Muscle layer of duodenum (tissue), 2 donors: ENCODE measurements at regions not wholly inside any gene's neighbourhood (a gene's known extent, or its start where the extent isn't known, plus 50 kb on each side); places are given as distances from the start of the nearest gene placed in this dataset.

ENCODE experiments used
- H3K27ac ChIP-seq: one replicate; pipeline ENCODE4 v1.7.0; 2013; ENCODE audit warnings: mild to moderate bottlenecking, low read length
- H3K27me3 ChIP-seq: one replicate; pipeline ENCODE4 v1.7.0; 2013; ENCODE audit warnings: low read depth, mild to moderate bottlenecking, control low read depth, low read length
- H3K36me3 ChIP-seq, 2 donors: one replicate each; pipeline ENCODE4 v1.7.0; 2013; ENCODE audit warnings: low read length in 2 of 2, control low read depth in 1 of 2, mild to moderate bottlenecking in 1 of 2; ENCODE audit not compliant: insufficient read depth in 2 of 2, control insufficient read depth in 1 of 2
- H3K4me1 ChIP-seq, 2 donors: one replicate each; pipeline ENCODE4 v1.7.0; 2013; ENCODE audit warnings: low read length in 2 of 2, mild to moderate bottlenecking in 2 of 2, control low read depth in 1 of 2, moderate library complexity in 1 of 2; ENCODE audit not compliant: insufficient read depth in 2 of 2, control insufficient read depth in 1 of 2
- H3K4me3 ChIP-seq, 2 donors: one replicate each; pipeline ENCODE4 v1.7.0; 2013; ENCODE audit warnings: low read length in 2 of 2, low read depth in 1 of 2, mild to moderate bottlenecking in 1 of 2
- H3K9me3 ChIP-seq, 2 donors: one replicate each; pipeline ENCODE4 v1.7.0; 2013; ENCODE audit warnings: low read length in 2 of 2, control low read depth in 1 of 2, mild to moderate bottlenecking in 1 of 2; ENCODE audit not compliant: control insufficient read depth in 1 of 2
- donor health status: healthy.

DNA sequence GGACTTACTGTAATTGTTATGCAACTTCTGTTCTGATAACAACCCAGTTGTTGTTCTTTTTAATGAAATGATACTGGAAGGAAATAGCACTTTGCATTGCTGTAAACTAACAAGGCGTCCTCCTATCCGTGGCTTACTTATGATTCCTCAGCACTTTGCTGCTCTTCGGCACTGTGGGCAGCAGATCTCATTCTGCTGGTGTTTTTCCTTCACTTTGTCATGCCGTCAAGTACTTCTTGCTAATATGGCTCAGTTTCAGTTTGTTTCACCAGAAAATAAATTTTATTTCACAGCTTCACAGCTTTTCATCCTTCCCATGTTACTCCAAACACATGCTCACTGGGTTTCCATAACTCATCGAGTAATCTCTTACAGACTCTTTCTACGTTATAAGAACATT, 289.3 kb downstream of the MEIS1 start:
- H3K9me3 ChIP-seq = no peaks in the 10 kb centered on the region
- H3K4me1 ChIP-seq = no peaks in the 10 kb centered on the region
- H3K4me3 ChIP-seq = no peak overlapping the region
- H3K27me3 ChIP-seq = no peaks in the 10 kb centered on the region
- no peaks in the 10 kb centered on the region for H3K36me3 ChIP-seq
- H3K27ac ChIP-seq = no peak overlapping the region

DNA sequence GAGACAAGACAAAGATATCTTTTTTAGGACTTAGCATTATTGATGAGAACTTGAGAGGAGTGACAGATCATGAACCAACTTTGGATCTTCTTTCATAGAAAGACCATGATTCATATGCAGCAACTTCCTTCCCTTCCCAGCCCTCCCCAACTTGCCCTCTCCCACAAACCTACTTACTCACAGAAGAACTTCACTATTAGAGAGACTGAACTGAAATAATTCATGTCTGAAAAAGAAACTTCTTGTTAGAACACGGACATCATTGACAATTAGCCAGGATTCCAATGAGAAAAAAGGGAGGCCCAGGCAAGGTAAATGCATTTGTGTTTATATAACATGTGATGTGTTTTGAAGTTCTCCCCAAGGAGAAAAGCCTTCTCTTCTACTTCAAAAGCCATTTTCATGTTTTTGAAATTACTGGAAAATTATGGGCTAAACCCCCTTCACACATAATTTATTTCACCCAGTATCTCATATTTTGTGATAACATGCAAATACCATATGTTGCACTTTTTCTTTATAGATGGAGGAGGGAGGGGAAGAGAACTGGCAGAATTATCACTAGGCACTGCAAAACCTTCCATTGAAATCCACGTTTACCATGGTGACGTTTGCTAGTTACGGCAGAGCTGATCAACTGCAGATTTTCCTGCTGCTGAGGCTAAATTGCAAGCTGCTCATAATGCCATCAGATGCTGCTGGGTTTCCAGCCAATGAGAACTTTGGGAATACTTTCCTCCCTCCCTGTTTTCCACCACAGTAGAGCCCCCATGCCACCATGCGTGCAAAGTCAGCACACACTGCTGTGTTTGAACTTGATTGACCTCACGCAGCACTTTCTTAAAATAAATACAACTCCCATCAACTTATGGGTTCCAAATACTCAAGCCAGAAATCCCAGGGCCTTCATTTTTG, 294.7 kb downstream of the MEIS1 start:
- no peaks in the 10 kb centered on the region for H3K9me3 ChIP-seq
- H3K36me3 ChIP-seq = no peaks in the 10 kb centered on the region
- H3K4me3 ChIP-seq = no peak overlapping the region
- no peaks in the 10 kb centered on the region for H3K4me1 ChIP-seq
- no peak overlapping the region for H3K27ac ChIP-seq
- no peaks in the 10 kb centered on the region for H3K27me3 ChIP-seq

DNA sequence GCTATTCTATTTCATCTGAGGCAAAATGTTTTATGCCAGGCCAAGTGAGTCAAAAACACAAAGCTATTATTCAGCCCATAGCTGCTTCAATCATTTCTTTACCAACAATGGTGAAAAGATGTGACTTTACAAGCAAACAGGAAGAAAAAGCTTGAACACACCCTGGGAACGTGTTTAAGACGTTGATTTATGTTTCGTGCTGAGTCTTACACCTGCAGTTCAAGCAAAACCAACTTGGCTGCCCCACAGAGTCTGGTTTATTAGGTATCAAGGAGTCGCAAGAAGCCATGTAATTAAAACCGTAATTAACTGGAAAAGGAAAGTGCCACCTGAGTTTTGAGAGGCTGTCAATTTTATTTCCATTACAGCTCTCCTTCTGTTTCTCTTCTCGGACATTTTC, 295.5 kb downstream of the MEIS1 start:
- Histone ChIP-seq H3K9me3 (no peaks in the 10 kb centered on the region), H3K4me1 (no peaks in the 10 kb centered on the region), H3K27me3 (no peaks in the 10 kb centered on the region), H3K27ac (no peak overlapping the region), H3K4me3 (no peak overlapping the region), H3K36me3 (no peaks in the 10 kb centered on the region)

DNA sequence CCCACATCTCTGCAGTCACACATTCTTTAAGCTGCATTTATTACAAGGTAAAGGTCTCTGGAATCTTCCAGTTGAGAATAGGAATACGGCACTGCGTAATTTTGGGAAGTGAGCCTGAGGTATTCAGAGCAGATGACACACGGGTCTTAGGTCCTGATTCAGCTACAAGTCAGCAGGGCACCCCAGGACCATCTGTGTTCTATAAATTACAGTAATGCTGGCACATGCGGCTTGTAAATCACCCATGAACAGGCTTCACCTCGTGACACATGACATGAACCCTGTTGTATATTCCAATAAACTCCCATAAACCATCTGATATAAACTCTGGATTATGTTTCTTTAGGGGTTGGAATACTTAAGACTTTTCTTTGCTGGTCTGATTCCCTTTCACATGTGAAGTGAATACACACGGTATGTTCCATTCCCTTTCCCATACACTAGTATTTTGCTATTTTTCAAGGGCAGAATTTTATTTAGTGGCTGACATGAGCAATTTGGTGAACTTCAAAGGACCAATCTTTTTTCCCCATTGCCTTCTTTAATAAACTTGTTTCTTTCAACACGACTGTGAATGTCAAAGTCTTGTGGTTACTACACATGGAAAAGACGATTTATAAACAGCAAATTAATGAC, 298.6 kb downstream of the MEIS1 start:
- Histone ChIP-seq H3K4me3 (no peak overlapping the region), H3K4me1 (no peaks in the 10 kb centered on the region), H3K36me3 (no peaks in the 10 kb centered on the region), H3K9me3 (no peaks in the 10 kb centered on the region), H3K27me3 (no peaks in the 10 kb centered on the region), H3K27ac (no peak overlapping the region)

DNA sequence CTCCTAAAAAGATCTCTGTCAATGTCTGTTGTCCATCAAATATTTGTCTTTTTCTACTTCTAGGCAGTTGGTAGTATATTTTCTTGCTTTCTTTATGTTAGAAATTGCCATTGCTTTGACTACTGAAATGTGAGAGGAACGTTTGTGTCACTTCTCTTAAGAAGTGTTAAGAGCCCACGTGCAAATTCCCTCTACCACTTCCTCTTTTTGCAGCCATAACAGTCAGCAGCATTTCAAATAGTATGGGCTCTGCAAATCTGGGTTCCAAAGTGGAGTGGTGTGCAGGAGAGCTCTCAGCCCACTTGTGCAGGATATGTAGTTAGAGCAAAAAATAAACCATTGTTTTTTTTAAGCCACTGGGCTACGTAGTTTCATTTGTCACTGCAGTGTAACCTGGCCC, 314.0 kb downstream of the MEIS1 start:
- Histone ChIP-seq H3K27ac (no peak overlapping the region), H3K9me3 (no peaks in the 10 kb centered on the region), H3K4me3 (no peak overlapping the region), H3K4me1 (peaks cover 0 to 20% of the 10 kb centered on the region in 2 donors), H3K27me3 (no peaks in the 10 kb centered on the region), H3K36me3 (no peaks in the 10 kb centered on the region)

DNA sequence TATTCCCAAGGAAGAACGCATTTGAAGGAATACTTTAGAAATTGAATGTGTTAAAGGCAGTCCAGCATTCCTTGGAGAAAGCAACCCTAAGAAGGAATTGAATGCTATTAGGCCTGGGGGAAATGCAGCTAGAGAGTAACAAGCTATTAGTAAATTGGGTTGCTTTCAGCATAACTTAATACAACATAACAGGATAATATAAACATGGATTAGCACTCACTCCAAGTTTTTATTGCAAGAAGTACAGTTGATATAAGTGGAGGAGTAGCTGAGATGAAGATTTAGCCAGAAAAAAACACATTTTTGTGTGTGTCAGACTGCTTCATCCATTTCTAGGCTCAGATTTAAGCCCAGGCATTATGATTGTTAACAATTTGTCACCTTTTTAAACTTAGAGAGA, 314.6 kb downstream of the MEIS1 start:
- Histone ChIP-seq H3K27ac (no peak overlapping the region), H3K9me3 (no peaks in the 10 kb centered on the region), H3K36me3 (no peaks in the 10 kb centered on the region), H3K27me3 (no peaks in the 10 kb centered on the region), H3K4me1 (peaks cover 0 to 25% of the 10 kb centered on the region in 2 donors), H3K4me3 (no peak overlapping the region)

DNA sequence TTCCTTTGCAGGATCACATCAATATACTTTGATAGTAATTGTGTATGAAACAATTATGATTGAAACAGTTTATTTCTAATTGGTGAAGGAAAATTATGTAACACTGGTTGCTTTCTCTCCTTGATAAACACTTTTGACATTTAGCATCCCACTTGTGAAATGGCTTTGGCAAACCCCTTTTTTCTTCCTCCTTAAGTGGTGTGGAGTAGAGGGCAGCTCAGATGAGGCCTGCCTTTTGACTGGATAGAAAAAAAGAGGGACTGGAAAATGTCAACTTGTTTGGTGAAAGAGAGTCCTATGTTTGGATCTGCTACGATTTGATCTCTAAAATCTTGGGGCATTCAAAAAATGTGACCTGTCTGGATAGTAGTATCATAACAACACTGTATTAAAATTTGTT, 318.3 kb downstream of the MEIS1 start:
- Histone ChIP-seq H3K9me3 (no peaks in the 10 kb centered on the region), H3K36me3 (no peaks in the 10 kb centered on the region), H3K27me3 (no peaks in the 10 kb centered on the region), H3K4me1 (peaks cover 0 to 37% of the 10 kb centered on the region in 2 donors), H3K4me3 (no peak overlapping the region), H3K27ac (no peak overlapping the region)

DNA sequence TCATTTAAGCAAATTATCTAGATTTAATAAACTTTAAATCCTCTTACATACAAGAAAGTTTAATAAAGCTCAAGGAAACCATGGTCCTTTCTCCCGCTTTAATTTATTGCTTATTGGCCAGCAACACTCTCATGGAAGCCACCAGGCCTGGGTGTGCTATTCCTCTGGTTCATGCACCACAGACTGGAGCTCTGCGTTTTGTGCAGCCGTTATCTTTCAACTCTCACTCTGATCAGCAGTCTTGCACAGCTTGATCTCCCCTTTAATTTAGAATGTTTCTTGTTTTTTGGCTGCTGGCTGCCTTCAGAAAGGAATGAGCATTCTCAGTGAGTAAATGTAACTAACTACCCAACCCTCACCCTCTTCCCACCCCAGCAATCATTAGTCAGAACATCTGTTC, 318.7 kb downstream of the MEIS1 start:
- H3K27ac ChIP-seq = no peak overlapping the region
- no peaks in the 10 kb centered on the region for H3K36me3 ChIP-seq
- H3K4me3 ChIP-seq = no peak overlapping the region
- H3K9me3 ChIP-seq = no peaks in the 10 kb centered on the region
- no peaks in the 10 kb centered on the region for H3K27me3 ChIP-seq
- peaks cover 0 to 37% of the 10 kb centered on the region in 2 donors for H3K4me1 ChIP-seq

DNA sequence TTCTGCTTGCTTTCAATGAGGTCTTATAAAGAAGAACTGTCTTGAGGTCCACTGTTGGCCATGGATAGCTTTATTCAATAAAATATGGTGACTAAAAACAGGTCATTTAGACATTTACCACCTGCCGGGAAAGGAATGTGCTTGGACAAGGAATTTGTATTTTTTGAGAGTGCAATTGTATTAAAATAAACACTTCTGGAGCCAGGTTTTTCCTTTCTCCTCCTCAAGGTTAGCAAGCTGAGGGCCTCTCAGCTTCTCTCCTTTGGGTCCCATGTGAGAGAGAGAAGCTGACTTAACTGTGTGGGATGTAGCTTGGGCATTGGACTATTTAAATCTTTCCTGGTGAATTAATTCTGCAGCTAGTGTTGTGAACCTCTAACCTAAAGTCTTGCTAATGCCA, 321.0 kb downstream of the MEIS1 start:
- Histone ChIP-seq H3K36me3 (no peaks in the 10 kb centered on the region), H3K4me3 (no peak overlapping the region), H3K27ac (no peak overlapping the region), H3K27me3 (no peaks in the 10 kb centered on the region), H3K4me1 (peaks cover 0 to 29% of the 10 kb centered on the region in 2 donors), H3K9me3 (no peaks in the 10 kb centered on the region)

DNA sequence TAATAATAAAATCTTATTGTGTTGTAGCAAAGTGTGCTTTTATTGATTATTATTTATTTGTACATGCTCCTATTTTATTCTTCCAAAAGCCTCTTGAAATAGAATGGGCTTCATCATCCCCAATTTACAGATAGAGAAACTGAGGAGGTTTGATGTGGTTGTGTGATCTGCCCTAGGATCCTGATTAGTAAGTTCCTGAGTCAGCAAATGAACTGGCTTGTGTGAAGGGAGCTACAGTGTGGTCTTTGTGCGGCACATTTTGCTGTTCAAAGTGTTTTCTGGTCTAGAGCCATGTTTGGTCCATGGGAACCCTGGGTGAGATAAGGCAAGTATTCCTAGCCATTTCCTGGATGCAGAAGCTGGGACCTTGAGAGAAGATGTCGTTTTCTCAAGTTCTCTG, 326.9 kb downstream of the MEIS1 start:
- H3K27me3 ChIP-seq = no peaks in the 10 kb centered on the region
- no peaks in the 10 kb centered on the region for H3K9me3 ChIP-seq
- H3K4me1 ChIP-seq = no peaks in the 10 kb centered on the region
- H3K36me3 ChIP-seq = no peaks in the 10 kb centered on the region
- H3K27ac ChIP-seq = no peak overlapping the region
- H3K4me3 ChIP-seq = no peak overlapping the region

DNA sequence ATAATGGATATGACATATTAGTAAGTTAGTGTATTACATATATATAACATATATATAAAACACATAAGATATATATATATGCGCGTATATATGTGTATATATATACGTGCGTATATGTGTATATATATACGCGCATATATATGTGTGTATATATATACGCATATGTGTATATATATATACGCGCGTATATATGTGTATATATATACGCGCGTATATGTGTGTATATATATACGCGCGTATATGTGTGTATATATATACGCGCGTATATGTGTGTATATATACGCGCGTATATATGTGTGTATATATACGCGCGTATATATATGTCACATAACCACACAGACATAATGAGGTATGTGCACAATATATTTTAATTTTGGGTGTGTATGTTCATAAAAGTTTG, 327.8 kb downstream of the MEIS1 start:
- H3K4me3 ChIP-seq = no peak overlapping the region
- no peaks in the 10 kb centered on the region for H3K27me3 ChIP-seq
- H3K9me3 ChIP-seq = no peaks in the 10 kb centered on the region
- no peaks in the 10 kb centered on the region for H3K4me1 ChIP-seq
- no peak overlapping the region for H3K27ac ChIP-seq
- no peaks in the 10 kb centered on the region for H3K36me3 ChIP-seq
